Effector CD8-positive, alpha-beta T cell (primary cell): ENCODE measurements at regions not wholly inside any gene's neighbourhood (a gene's known extent, or its start where the extent isn't known, plus 50 kb on each side); places are given as distances from the start of the nearest gene placed in this dataset.
"Not testable (repeated sequence)": the region's sequence is repeated elsewhere in the genome, so short reads cannot be mapped to it uniquely, and the experiment has no call there.

ENCODE experiments used
- DNase-seq: peaks from one replicate; lab custom pipeline; 2025; lab: John Stamatoyannopoulos, UW

DNA sequence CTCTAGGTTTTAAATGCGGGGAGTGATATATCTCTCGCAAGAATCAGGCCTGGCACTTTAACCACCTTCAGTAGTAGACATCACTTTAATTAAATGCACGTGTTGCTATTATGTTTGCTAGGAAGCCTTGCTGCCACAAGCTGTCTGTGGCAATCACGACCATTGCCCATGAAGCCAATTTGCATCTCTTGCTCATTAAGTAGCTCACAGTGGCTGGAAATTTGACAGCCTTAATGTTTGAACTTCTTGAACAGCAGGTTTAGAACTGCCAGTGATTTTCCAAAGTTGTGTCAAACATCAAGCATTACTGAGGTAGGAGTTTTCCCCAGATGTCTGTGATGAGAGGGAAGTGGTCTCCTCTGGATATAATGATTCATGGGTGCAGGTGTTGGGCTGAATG is 642.3 kb upstream of the CPEB2 start:
- no peak for DNase-seq

DNA sequence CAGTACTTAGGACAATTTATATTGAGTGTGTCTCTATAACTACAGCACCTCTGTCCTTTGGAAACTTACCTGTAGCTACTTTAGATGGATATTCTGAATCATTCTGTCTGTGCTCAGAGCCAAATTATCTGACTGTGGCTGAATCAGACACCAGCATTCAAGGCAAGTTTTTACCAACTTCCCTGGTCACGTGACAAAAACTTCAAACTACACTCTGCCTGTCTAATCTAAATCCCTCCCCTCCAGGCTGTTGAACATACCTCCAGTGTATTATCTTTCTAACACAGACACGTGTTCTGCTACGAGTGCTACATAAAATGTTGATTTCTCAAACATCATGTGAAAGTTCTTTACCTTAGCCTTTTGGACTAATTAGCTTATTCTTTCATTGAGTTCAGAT is 641.2 kb upstream of the CPEB2 start:
- no peak for DNase-seq

DNA sequence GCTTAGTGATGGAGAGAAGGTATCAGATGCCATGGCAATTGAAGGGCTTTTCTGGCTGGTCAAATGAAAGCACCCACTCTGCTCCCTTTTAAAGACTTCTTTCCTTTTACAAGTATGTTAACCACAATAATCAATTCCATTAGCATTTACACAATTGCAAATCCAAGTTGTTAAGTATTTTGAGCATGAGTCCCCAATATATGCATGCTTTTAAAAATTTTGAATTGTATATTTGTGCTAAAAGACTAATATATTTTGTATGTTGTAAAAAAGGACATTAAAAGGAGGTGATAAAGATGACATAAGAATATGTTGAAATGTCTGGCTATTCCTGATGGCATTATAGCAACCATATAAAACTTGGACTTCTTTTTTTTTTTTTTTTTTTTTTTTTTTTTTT is 639.9 kb upstream of the CPEB2 start:
- DNase-seq = no peak

DNA sequence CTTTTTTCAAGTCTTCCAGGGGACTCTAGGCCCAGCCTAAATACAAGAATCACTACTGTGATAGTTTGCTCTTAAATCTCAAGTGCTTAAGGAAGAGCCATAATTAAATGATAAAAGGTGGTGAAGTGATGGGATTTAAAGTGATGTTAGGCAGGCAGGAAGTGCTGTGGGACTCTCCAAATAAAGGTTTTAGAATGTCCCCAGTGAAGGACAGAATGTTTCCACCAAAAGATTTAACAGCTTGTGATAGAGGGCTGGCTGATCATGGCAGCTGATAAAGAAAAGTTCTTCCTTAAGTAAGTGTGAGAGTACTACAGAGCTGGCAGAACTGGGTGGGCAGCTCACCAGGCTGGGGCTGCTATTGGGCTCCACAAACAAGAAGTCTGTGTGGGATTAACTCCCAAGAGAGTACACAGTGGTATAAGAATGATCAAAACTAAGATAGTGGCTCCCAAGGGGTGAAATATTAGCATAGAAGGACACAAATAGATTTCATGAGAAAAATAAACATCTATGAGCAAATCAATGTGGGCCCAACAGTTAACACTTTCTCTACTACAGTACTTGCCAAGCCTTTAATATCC is 637.2 kb upstream of the CPEB2 start:
- no peak for DNase-seq

DNA sequence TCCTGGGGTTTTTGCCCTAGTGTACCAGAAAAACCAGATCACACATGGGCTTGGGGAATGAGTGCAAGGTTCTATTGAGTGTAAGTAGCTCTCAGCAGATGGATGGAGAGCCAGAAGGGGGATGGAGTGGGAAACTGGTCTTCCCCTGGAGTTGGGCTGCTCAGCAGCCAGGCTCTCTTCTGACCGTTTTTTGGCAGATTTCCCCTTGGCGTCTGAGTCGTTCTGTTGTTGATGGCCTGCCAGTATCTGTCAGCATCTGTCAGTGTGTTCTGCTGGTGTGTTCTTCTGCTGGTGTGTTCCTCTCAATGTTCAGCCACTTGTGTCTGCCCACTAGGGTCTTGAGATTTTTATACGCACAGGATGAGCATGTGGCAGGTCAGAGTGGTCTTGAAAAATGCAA is 633.9 kb upstream of the CPEB2 start:
- no peak for DNase-seq

DNA sequence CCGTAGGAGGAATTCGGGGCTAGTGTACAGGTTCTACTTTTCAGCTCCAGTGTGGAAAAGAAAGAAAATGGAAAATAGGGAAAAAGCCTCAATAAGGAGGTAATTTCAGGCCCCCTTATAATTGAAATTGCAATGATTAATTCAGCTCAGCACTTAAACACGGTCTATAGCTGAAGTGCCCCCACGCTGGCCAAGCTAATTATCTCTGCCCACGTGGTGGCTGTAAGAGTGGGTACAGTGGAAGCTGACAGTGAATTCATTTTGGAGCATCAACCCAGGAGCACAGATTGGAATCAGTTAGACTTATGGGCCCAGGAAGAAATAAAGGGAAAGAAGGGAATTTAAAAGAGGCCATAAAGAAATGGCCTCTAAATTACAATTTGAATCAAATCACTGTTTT is 631.1 kb upstream of the CPEB2 start:
- DNase-seq = no peak

DNA sequence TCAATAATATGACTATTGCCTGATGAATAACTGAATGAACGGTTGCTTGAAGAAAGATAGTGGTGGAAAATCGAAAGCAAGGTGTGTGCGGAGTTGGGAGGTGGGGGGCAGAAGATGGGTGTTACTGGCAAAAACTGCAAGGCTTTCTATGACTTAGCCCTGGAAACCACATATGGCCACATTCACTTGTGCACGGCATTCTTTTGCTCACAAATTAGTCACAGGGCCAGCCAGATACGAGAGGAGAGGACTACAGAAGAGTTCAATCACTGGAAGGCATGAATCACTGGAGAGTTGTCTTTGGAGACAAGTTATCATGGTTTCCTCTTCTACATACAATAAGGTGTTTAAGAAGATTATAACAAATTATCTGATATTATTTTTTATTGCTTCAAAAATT is 626.5 kb upstream of the CPEB2 start:
- no peak for DNase-seq

DNA sequence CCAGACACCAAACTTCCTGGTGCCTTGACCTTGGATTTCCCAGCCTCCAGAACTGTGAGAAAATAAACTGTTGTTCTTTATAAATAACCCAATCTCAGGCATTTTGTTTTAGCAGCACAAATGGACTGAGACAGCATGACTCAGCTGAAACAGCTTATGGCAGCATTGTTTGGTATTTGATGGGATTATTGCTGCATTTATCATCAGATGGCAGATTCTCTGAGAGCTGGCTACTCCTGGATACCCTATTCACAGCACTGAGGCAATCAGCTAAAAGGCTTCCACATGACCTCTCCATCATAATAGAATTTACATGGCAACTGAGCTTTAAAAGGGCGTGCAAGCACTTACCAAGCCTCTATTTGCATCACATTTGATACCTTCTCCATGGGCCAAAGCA is 623.1 kb upstream of the CPEB2 start:
- no peak for DNase-seq

DNA sequence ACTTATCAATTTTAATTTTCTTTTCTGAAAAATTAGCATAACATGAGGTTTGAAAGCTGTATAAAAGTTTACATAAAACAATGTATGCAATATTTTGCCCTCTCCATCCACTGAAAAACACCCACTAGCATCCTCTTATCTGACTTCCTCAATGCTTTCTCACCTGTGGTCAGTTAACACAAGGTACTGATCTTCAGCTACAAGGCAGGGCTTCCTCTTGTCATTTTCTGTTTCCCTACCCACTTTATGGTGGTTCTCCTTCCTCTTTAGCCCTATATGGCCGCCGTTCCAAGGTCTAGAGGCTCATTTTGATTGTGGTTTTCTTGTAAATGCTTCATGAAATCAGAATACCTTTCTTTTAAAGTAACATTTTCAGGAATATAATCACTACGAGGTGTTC is 618.6 kb upstream of the CPEB2 start:
- DNase-seq = no peak

DNA sequence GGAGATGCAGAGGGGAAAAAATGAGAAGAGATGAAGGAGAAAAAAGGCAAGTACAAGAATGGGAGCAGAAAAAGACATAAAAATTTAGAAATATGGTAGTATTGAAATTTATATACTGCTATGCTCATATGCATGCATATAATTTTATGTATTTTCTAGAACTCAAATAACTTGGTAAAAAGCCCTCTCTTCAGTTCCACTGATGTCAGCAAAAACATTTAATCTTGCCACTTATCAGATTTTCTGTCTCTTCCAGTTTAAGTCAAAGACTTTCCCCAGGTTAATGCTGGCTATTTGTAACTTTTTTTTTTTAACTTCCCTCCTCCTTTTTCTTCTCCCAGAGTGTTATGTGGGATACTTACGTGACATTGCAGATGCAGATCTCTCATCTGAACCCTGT is 617.5 kb upstream of the CPEB2 start:
- no peak for DNase-seq

DNA sequence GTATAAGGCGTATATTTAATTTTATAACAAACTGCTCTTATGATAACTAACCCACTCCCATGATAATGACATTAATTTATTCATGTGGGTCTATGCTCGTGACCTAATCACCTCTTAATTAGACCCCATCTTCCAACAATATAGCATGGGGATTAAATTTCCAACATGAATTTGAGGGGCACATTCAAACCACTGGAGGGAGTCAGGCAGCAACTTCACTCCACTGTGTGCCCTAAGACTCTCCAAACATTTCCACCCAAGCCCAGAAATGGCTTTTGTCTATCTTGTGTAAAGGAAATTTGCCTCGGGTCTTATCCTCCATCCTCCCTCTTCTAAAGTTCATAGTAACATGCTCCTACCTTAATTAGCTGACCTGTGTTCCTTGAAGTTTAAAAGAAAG is 616.1 kb upstream of the CPEB2 start:
- DNase-seq = no peak

DNA sequence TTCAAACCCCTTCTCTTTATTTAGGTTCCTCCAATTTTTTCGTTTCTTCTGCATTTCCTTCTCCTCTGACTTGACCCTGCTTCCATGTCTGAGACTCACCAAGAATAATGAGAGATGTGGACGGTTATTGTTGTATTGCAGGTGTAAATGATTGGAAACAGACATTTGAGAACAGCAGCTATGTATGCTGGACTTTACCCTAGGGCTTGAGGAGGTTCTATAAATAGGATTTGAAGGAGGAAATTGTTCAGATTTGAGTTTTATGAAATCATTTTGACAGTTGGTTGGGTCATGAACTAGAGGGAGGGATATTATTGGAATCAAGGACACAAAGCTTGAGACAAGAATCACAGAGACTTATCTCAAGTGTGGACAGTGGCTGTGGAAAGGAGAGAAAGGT is 614.6 kb upstream of the CPEB2 start:
- DNase-seq = no peak

DNA sequence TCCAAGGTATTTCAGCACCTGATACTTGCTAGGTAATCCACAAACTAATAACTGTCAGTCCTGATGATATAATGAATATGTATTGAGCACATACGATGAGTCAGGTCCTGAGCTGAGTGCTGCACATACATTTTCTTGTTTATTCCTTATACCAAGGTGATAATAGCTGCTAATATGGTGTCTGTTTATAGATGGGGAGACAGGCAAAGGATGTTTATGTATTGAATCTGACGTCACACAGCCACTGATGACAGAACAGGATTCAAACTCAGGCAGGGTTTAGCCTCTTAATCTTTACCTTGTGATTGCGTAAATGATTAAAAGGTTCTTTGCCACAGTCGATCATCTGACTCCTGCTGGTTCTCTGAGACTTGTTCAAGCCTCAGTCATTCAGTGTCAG is 609.9 kb upstream of the CPEB2 start:
- DNase-seq = no peak

DNA sequence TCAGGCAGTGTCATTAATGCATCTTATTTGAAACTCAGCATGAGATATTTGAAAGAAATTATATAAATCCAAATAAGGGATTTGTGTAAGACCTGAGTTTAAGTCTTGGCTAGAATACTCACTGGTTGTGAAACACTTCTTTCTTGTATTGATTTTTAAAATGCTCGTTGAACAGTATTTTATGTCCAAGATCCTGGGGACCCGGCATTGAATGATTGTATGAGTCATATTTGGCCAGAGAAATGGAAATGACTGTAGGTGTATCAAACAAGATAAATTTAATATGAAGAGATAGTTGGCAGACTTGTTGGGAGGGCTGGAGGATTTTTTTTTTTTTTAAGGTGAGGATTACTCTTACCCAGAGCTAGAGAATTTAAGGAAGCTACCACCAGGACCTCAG is 606.1 kb upstream of the CPEB2 start:
- no peak for DNase-seq

DNA sequence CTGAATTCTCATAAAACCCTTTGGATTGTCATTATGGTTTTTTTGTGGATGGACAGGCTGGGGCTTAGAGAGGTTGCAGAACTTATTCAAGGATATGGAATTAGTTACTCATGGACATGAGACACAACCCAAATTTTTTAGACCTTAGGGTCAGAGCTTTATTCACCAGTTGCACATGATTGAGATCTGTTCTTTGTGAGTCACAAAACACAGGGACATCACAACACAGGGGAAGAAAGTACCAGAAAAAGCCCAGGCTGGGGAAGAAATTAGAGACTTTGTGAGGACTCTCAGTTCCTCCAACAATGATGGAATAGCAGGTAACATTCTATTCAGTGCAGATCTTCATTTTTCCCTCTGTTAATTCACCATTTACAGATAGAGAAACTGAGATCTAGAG is 602.4 kb upstream of the CPEB2 start:
- no peak for DNase-seq

DNA sequence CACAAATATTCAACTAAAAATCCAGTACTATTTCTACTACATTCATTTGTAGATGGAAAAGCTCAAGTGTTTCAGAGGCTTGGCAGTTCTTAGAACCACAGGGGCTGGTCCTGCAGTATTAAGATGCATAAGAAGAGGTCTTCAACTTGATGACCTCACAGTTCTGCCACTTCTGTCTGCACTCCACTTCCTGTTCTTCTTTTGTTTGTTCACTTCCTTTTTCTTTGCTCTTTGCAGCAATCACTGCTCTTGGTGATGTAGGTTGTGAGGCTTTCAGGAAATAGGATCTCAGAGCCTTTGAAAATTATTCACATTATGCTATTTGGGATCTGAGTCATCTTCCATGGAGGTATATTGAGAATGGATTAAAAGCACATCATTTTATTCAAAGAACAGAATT is 602.0 kb upstream of the CPEB2 start:
- no peak for DNase-seq

DNA sequence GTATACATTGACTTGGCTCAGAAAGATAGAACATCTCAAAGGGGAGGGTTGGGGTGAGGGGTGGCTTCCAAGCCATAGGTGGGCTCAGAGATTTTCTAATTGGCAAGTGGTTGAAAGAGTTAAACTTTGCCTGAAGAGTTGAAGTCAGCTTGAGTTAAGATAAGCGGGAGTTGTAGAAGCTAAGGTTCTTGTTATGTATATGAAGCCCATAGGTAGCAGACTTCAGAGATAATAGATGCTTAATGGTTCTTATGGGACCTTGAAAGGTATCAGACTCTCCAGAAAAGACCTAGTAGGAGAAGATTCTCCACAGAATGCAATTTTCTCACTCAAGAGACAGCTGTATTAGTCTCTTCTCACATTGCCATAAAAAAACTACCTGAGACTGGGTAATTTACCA is 599.1 kb upstream of the CPEB2 start:
- DNase-seq = no peak

DNA sequence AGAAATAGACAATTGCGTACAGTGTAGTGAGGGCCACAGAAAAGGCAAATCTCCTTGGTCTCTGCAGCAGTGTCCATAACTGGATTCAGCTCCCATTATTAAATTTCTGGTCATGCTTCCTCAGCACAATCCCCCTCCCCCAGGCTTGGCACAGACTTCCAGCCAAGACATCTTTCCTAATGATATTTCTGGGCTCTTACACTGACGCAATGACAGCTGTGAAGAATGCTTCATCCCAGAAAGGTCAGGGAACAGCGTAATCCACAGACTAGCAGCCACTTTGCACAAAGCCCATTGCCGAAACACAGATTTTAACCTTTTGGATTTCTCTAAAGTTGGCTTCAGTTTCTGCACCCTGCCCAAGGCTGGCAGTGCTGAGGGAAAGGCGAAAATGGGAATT is 597.6 kb upstream of the CPEB2 start:
- DNase-seq = no peak

DNA sequence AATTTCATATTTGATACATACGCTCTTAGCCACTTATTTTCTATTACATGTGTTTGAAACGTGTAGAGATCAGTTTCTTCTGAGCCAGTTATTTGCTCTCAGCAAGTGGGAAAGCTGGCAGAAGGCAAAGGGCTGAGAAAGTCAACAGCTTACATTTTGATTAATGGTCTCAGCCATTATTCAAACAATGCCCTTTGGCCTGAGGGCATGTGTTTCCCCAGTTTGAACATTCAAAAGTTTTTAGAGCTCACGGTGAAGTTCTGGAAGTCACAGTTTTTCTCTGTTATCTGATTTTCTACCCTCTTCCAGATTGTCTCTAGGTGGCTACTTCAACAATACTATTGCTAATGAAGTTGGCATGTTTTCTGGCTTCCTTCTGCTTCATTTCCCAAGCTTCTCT is 591.8 kb upstream of the CPEB2 start:
- no peak for DNase-seq

DNA sequence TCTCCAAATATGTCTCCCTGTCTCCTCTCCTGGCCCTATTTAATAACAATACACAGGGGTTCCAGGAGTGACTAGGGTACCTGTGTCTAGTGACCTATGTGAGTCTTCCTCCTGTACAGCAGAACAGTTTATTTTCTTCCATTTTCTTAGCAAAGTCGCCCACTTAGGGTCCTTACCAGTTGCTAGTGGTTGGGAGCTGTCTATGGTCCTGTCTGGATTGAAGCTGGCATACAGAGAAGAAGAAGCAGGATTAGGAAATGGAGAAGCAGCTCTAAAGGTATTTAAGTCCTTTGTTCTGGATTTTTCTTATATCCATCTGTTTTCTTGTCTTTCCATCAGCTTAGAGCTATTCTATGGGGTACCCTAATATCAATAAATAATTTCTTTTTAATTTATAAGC is 587.1 kb upstream of the CPEB2 start:
- no peak for DNase-seq

DNA sequence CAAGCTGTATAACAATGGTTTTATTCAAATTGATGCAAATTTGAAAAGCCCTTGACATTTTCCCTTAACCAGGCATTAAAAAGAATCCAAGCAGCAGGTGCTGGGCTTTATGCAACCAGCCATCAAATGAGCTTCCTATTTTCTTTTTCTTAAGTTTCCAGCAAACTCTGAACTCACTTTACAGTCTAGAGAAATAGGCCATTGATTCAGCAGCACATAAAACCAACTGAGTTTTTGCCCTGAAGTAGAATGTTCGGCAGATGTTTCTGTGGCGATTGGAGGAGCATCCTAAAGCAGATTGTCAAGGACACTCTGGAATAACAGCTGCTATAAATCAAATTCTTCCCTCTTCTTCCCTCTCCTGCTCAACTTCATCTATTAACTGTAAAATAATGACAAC is 582.8 kb upstream of the CPEB2 start:
- no peak for DNase-seq

DNA sequence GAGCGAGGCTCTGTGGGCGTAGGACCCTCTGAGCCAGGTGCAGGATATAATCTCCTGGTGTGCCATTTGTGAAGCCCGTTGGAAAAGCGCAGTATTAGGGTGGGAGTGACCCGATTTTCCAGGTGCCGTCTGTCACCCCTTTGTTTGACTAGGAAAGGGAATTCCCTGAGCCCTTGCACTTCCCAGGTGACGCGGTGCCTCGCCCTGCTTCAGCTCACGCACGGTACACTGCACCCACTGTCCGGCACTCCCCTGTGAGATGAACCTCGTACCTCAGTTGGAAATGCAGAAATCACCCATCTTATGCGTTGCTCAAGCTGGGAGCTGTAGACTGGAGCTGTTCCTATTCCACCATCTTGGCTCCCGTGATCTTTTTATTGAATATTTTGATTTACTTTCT is 576.0 kb upstream of the CPEB2 start:
- DNase-seq = not testable (repeated sequence)

DNA sequence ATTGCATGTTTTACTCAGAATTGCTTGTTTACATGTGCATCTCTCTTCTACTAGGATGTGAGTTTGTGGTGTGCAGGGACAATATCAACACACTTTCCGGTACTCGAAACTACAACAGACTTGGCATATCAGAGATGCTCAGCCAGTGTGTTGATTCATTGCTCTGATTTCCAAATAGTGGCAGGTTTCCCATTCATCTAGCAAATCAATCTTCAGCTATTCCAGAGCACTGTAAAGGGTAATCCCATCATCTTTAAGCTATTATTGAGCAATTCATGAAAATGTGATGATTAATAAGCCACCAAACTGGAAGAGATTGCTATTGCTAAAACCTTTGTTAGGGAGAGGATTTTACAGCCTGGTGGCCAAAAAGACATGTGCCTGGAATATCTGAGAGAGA is 574.2 kb upstream of the CPEB2 start:
- DNase-seq = no peak

DNA sequence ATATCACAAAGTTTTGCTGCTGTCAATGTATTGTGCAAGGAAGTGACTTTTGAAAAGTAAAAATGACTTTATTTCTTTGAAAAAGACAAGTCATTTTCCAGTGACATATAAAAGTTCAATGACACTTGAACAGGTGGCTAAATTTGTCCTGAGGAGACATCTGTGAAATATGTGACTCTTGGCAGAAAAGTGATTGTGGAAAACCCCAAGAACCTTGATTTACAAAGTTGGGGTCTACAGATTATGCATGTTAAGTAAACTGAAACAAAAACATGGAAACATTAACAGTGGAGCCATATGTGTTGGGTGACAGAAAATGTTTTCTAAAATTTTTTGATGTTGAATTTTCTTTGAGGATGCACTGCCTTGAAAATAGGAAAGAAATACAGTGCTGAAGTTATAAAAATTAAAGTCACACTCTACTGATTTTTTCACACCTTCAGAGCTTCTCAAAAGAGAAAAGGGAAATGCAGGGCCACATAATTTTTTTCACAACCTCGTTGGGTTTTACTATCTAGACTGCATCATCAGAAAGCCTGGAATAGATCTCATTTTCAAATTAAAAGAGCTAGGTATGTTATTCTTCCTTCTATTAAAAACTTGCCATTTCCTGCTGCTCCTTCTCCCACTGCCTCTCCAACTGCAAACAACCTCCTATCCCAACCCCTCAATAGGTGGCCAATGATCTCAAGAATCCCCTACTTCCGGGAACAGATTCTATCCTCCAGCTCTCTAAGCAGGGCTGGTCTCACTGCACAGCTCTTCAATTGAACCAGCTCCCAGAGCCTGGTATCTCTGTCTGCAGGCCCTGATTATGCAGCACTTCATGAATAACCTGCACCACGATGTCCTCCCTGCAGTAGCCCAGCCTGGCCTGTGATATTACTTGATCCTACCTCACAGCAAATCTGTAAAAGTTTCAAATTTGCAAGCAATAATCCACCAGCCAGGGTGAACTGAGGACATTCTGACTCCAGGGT is 570.8 kb upstream of the CPEB2 start:
- no peak for DNase-seq
